Panc1 (cell line): ENCODE measurements at regions not wholly inside any gene's neighbourhood (a gene's known extent, or its start where the extent isn't known, plus 50 kb on each side); places are given as distances from the start of the nearest gene placed in this dataset.

Source experiments
- ATAC-seq: fragments of 200-7000 bp; cut with Tn5 transposase; 2 replicates; pipeline ENCODE4 v1.9.1; 2020; ENCODE audit warnings: mild to moderate bottlenecking, moderate library complexity
- BruUV-seq: library from RNA; stranded (reverse); fragments of 400-500 nt; replicated peaks from 2 replicates; lab custom pipeline; 2021; lab: Mats Ljungman, UMichigan
- CTCF ChIA-PET: fragments of 300-600 bp; sonication (Branson Sonifier 250); formaldehyde crosslinking; loops from one replicate; lab custom pipeline; 2022; ENCODE audit warnings: antibody characterized with exemption; lab: Charles Lee
- POLR2A ChIA-PET: fragments of 300-600 bp; sonication (Branson Sonifier 250); formaldehyde crosslinking; loops from one replicate; lab custom pipeline; 2022; ENCODE audit warnings: antibody characterized with exemption; lab: Charles Lee
- DNase-seq: peaks from one replicate; pipeline ENCODE4 v3.0.0-alpha.2; 2010; ENCODE audit warnings: low read depth, low spot score
- H3K27ac ChIP-seq: 2 replicates; pipeline ENCODE4 v1.5.1; 2011; ENCODE audit warnings: mild to moderate bottlenecking, low read length, inconsistent platforms
- H3K27me3 ChIP-seq: fragments of 200-500 bp; sonication (Bioruptor generic); 2 replicates; pipeline ENCODE4 v1.6.0; 2014; ENCODE audit warnings: low read length, inconsistent platforms; ENCODE audit not compliant: control insufficient read depth, insufficient read depth
- H3K36me3 ChIP-seq: fragments of 200-500 bp; sonication (Bioruptor generic); 2 replicates; pipeline ENCODE4 v1.5.1; 2014; ENCODE audit warnings: inconsistent platforms, mild to moderate bottlenecking, low read length, moderate library complexity; ENCODE audit not compliant: control insufficient read depth, insufficient read depth
- H3K4me1 ChIP-seq: 2 replicates; pipeline ENCODE4 v1.5.1; 2011; ENCODE audit warnings: inconsistent platforms, mild to moderate bottlenecking, low read length, moderate library complexity; ENCODE audit not compliant: control insufficient read depth, insufficient read depth
- H3K4me3 ChIP-seq, 2 experiments: 2 replicates each; pipeline ENCODE4 v1.5.1; 2011 to 2012; ENCODE audit warnings: low read depth in 2 of 2, low read length in 2 of 2, mild to moderate bottlenecking in 2 of 2, inconsistent platforms in 1 of 2, moderate library complexity in 1 of 2
- H3K9me3 ChIP-seq: fragments of 200-500 bp; sonication (Bioruptor generic); 2 replicates; pipeline ENCODE4 v1.5.1; 2014; ENCODE audit warnings: low read depth, mild to moderate bottlenecking, inconsistent platforms, low read length, moderate library complexity; ENCODE audit not compliant: control insufficient read depth, insufficient read depth
- POLR2AphosphoS5 ChIP-seq: IDR thresholded peaks from 2 replicates; pipeline ENCODE4 v1.6.1; 2012; ENCODE audit warnings: mild to moderate bottlenecking, low read depth, low read length, moderate library complexity
- SIN3A ChIP-seq: IDR thresholded peaks from 2 replicates; pipeline ENCODE4 v1.6.1; 2012; ENCODE audit warnings: low read depth, mild to moderate bottlenecking, low read length, moderate library complexity, borderline replicate concordance; ENCODE audit not compliant: insufficient read depth
- TCF7L2 ChIP-seq: IDR thresholded peaks from 2 replicates; pipeline ENCODE4 v1.6.1; 2011; ENCODE audit warnings: mild to moderate bottlenecking, low read depth, low read length, inconsistent platforms
- in situ Hi-C: cut with HindIII; loops from 2 replicates; pipeline ENCODE4 v1.10.0; 2016; ENCODE audit warnings: low sequenced_read_pairs, low pct_unique_long_range_greater_than_20kb
- intact Hi-C: fragments of 100-400 bp; cut with micrococcal nuclease; formaldehyde crosslinking; loops from one replicate; pipeline ENCODE4 v1.10.0; 2022; ENCODE audit not compliant: unreplicated experiment
- TF ChIP-seq, protein P1 (sequence below): fragments of 450-650 bp; IDR thresholded peaks from 2 replicates; pipeline ENCODE4 v1.5.1; 2017; ENCODE audit warnings: mild to moderate bottlenecking
- TF ChIP-seq, protein P2 (sequence below), 2 experiments: IDR thresholded peaks; 2 replicates each; pipeline ENCODE4 v1.6.1; 2011 to 2012; ENCODE audit warnings: low read depth in 2 of 2, control low read depth in 1 of 2, low read length in 1 of 2, mild to moderate bottlenecking in 1 of 2, moderate library complexity in 1 of 2; ENCODE audit not compliant: insufficient read depth in 1 of 2

DNA sequence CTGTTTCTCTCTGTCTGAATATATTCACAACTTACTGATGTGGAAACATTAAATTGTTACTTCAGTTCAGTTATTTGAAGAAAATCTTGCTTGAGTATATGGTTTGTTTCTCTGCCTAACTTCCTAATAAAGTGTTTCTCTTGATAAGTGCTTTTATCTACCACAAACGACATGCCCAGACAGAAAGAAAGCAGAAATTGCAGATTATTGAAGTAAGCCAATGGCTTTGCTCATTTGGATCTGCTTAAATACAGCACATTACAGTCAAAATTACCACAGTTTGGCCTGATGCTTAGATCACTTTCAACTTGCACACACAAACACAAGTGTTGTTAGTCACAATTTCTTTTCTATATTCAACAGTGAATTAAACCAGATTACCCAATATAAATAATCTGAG, 68.0 kb downstream of the ATOH1 start:
- in situ Hi-C loops, result no loop called here
- Histone ChIP-seq H3K27me3 (no peaks in the 10 kb centered on the region), H3K4me3 (no peak overlapping the region), H3K4me1 (no peaks in the 10 kb centered on the region), H3K27ac (no peak overlapping the region), H3K9me3 (no peaks in the 10 kb centered on the region), H3K36me3 (no peaks in the 10 kb centered on the region)
- POLR2A ChIA-PET, result no interaction called here
- ATAC-seq, result no peak
- intact Hi-C loops, result loop anchor here (2.0 kb wide), 1 partner anchor 230 kb away; no protein-coding TSS in a partner anchor
- TF ChIP-seq TCF7L2 (no peak), SIN3A (no peak), POLR2AphosphoS5 (no peak)
- TF ChIP-seq, protein P1, sequence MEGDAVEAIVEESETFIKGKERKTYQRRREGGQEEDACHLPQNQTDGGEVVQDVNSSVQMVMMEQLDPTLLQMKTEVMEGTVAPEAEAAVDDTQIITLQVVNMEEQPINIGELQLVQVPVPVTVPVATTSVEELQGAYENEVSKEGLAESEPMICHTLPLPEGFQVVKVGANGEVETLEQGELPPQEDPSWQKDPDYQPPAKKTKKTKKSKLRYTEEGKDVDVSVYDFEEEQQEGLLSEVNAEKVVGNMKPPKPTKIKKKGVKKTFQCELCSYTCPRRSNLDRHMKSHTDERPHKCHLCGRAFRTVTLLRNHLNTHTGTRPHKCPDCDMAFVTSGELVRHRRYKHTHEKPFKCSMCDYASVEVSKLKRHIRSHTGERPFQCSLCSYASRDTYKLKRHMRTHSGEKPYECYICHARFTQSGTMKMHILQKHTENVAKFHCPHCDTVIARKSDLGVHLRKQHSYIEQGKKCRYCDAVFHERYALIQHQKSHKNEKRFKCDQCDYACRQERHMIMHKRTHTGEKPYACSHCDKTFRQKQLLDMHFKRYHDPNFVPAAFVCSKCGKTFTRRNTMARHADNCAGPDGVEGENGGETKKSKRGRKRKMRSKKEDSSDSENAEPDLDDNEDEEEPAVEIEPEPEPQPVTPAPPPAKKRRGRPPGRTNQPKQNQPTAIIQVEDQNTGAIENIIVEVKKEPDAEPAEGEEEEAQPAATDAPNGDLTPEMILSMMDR, result no peak
- TF ChIP-seq, protein P2, sequence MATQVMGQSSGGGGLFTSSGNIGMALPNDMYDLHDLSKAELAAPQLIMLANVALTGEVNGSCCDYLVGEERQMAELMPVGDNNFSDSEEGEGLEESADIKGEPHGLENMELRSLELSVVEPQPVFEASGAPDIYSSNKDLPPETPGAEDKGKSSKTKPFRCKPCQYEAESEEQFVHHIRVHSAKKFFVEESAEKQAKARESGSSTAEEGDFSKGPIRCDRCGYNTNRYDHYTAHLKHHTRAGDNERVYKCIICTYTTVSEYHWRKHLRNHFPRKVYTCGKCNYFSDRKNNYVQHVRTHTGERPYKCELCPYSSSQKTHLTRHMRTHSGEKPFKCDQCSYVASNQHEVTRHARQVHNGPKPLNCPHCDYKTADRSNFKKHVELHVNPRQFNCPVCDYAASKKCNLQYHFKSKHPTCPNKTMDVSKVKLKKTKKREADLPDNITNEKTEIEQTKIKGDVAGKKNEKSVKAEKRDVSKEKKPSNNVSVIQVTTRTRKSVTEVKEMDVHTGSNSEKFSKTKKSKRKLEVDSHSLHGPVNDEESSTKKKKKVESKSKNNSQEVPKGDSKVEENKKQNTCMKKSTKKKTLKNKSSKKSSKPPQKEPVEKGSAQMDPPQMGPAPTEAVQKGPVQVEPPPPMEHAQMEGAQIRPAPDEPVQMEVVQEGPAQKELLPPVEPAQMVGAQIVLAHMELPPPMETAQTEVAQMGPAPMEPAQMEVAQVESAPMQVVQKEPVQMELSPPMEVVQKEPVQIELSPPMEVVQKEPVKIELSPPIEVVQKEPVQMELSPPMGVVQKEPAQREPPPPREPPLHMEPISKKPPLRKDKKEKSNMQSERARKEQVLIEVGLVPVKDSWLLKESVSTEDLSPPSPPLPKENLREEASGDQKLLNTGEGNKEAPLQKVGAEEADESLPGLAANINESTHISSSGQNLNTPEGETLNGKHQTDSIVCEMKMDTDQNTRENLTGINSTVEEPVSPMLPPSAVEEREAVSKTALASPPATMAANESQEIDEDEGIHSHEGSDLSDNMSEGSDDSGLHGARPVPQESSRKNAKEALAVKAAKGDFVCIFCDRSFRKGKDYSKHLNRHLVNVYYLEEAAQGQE (IDR thresholded peaks at IDR 0.05; ENCODE audit: insufficient read depth in 1 of 2, low read depth in 2 of 2, low read length in 1 of 2), result no peak
- no TSS peak for BruUV-seq
- DNase-seq, result no peak
- CTCF ChIA-PET, result interaction anchor here (0.6 kb wide), 1 partner anchor 110 kb away, joined by 6 read pairs; no protein-coding TSS in a partner anchor

GRCh38 chr4:93897559-93897958, 69.0 kb downstream of the ATOH1 start:
- no peaks in the 10 kb centered on the region for H3K4me1 ChIP-seq
- no peaks in the 10 kb centered on the region for H3K36me3 ChIP-seq
- POLR2A ChIA-PET, result no interaction called here
- H3K4me3 ChIP-seq, result no peak overlapping the region
- BruUV-seq, result no TSS peak
- DNase-seq (no peak), ATAC-seq (no peak)
- TF ChIP-seq TCF7L2, result no peak
- TF ChIP-seq, protein P1, result peak; percentile 38; the same call in 1 of the 2 replicates
- H3K27ac ChIP-seq, result no peak overlapping the region
- H3K27me3 ChIP-seq, result no peaks in the 10 kb centered on the region
- intact Hi-C loops, result loop anchor here (2.0 kb wide), 1 partner anchor 229 kb away; no protein-coding TSS in a partner anchor
- CTCF ChIA-PET, result no interaction called here
- in situ Hi-C loops, result no loop called here
- H3K9me3 ChIP-seq, result no peaks in the 10 kb centered on the region
